ENCODE measurements at regions not wholly inside any gene's neighbourhood (a gene's known extent, or its start where the extent isn't known, plus 50 kb on each side); places are given as distances from the start of the nearest gene placed in this dataset.

DNA sequence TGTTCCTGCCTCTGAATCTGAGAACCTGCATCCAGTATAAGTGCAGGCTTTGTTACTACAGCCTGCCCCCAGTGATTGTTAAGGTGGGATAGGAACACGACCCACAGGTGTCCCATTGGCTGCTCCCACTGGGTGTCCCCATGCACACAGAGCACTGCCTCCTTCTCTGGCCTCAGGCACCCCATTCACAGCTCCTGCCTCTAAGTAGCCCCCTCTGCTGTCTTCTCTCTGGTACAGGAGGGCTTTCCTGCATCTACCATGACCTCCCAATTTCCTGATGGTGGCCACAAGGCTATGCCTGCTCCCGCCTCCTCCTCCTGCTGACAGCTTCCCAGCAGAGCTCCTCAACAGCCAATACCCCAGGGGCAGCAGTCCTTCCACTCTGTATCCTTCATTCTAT, 238.6 kb upstream of the TMC3 start:
- H3K4me3 ChIP-seq (ENCODE audit: low read depth, low read length), result no peak overlapping the region
- no peak for DNase-seq (ENCODE audit: low read depth)
- TF ChIP-seq POLR2A (IDR thresholded peaks at IDR 0.05; ENCODE audit: extremely low read depth, insufficient read length) (no peak), MYC (IDR thresholded peaks at IDR 0.05; ENCODE audit: low read depth, low read length) (no peak)
- TF ChIP-seq, protein P1, sequence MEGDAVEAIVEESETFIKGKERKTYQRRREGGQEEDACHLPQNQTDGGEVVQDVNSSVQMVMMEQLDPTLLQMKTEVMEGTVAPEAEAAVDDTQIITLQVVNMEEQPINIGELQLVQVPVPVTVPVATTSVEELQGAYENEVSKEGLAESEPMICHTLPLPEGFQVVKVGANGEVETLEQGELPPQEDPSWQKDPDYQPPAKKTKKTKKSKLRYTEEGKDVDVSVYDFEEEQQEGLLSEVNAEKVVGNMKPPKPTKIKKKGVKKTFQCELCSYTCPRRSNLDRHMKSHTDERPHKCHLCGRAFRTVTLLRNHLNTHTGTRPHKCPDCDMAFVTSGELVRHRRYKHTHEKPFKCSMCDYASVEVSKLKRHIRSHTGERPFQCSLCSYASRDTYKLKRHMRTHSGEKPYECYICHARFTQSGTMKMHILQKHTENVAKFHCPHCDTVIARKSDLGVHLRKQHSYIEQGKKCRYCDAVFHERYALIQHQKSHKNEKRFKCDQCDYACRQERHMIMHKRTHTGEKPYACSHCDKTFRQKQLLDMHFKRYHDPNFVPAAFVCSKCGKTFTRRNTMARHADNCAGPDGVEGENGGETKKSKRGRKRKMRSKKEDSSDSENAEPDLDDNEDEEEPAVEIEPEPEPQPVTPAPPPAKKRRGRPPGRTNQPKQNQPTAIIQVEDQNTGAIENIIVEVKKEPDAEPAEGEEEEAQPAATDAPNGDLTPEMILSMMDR (IDR thresholded peaks at IDR 0.05; ENCODE audit: low read depth, low read length), result no peak
- TF ChIP-seq, protein P2, sequence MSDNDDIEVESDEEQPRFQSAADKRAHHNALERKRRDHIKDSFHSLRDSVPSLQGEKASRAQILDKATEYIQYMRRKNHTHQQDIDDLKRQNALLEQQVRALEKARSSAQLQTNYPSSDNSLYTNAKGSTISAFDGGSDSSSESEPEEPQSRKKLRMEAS (IDR thresholded peaks at IDR 0.05; ENCODE audit: low read depth, low read length), result no peak

DNA sequence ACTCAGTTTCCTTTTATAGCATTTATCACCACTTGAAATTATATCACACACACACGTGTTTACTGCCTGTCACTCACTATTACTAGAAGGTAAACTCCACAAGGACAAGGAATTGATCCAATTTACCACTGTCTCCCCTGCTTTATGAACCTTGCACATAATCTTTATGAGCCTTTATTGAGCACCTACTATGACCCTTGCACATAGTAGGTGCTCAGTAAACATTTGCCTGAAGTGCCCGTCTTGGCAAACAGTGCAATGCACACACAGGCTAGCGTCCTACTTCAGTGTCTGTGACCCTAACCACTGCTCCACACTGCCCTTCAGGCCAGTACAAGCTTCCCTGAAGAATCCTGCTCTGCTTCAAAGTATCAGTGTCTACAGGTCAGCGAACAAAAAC, 237.7 kb upstream of the TMC3 start:
- no peak for DNase-seq (ENCODE audit: low read depth)

DNA sequence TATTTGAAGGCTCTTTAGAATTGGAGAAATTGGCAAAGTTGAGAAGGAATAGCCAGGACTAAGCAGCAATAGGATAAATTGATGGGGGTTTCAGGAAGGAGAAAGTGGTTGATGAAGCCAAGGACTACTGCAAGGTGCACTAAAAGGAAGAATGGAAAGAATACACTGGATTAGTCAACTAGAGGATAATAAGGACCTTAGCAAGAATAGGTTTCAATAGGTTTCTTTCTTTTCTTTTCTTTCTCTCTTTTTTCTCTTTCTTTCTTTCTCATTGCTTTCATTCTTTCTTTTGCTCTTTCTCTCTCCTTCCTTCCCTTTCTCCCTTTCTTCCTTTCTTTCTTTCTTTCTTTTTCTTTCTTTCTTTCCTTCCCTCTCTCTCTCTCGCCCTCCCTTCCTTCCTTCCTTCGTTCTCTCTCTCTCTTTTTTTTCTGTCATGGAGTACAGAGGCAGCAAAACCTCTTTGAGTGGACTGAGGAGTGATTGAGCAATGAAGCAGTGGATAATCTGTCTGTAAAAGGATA, 234.4 kb upstream of the TMC3 start:
- TF ChIP-seq POLR2A (IDR thresholded peaks at IDR 0.05; ENCODE audit: extremely low read depth, insufficient read length) (no peak), MYC (IDR thresholded peaks at IDR 0.05; ENCODE audit: low read depth, low read length) (no peak)
- TF ChIP-seq, protein P2 (IDR thresholded peaks at IDR 0.05; ENCODE audit: low read depth, low read length), result no peak
- TF ChIP-seq, protein P1 (IDR thresholded peaks at IDR 0.05; ENCODE audit: low read depth, low read length), result no peak
- no peak for DNase-seq (ENCODE audit: low read depth)
- H3K4me3 ChIP-seq (ENCODE audit: low read depth, low read length), result no peak overlapping the region

More for the DNA sequence above, 237.7 kb upstream of the TMC3 start:
- TF ChIP-seq POLR2A (IDR thresholded peaks at IDR 0.05; ENCODE audit: extremely low read depth, insufficient read length), result no peak
- no peak for TF ChIP-seq MYC (IDR thresholded peaks at IDR 0.05; ENCODE audit: low read depth, low read length)
- TF ChIP-seq, protein P2 (IDR thresholded peaks at IDR 0.05; ENCODE audit: low read depth, low read length), result no peak
- TF ChIP-seq, protein P1 (IDR thresholded peaks at IDR 0.05; ENCODE audit: low read depth, low read length), result no peak
- H3K4me3 ChIP-seq (ENCODE audit: low read depth, low read length), result no peak overlapping the region

DNA sequence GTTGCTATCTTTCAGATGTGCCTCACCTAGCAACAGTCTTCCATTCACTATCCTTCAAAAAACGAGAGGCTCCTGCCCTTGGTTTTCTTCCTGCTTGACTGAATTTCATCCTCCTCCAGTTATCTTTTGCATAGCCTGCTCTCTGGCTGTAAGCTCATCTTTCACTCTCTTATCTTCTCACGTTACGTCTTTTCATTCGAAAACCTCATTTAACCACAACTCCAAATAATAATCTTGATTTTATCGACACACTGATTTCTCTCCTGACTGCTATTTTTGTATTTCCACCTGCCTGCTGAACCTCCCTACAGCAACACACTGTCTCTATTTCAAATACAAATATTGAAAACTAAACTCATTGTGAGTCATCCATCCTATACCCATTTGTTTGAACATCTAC, 230.7 kb upstream of the TMC3 start:
- TF ChIP-seq MYC (IDR thresholded peaks at IDR 0.05; ENCODE audit: low read depth, low read length) (no peak), POLR2A (IDR thresholded peaks at IDR 0.05; ENCODE audit: extremely low read depth, insufficient read length) (no peak)
- TF ChIP-seq, protein P2 (IDR thresholded peaks at IDR 0.05; ENCODE audit: low read depth, low read length), result no peak
- TF ChIP-seq, protein P1 (IDR thresholded peaks at IDR 0.05; ENCODE audit: low read depth, low read length), result no peak
- no peak for DNase-seq (ENCODE audit: low read depth)
- no peak overlapping the region for H3K4me3 ChIP-seq (ENCODE audit: low read depth, low read length)

DNA sequence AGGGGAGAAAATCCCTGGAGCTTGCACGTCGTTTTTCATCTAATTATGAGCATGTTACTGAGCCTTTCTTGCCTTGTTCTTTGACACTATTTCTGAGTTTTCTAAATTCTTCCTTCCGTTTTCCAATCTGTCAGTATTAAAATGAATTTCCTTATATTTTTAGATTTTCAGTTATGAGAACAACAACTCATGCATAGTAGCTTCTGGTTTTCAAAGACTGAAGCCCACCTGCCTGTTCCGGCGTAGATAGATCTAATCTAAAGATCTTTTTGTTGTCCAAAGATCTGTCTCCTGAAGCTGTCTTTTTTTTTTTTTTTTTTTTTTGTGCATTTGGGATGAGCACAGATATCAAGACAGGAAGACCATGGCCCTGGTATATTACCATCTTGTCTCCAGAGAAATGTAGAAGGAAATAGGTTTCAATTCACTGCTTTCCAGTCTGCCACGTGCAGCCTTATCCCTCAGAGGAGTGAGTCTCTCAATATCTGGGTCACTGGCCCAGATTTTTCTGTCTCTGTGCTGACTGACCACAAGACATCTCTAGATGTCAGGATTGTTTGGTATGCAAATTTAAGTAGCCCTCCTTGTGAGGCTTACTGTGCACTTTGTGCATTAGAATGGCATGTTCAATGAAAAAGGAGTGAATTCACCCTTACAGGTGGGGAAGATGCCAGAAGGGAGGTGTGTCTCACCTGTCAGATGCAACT, 222.3 kb upstream of the TMC3 start:
- H3K4me3 ChIP-seq (ENCODE audit: low read depth, low read length), result no peak overlapping the region
- no peak for DNase-seq (ENCODE audit: low read depth)
- TF ChIP-seq POLR2A (IDR thresholded peaks at IDR 0.05; ENCODE audit: extremely low read depth, insufficient read length) (no peak), MYC (IDR thresholded peaks at IDR 0.05; ENCODE audit: low read depth, low read length) (no peak)
- TF ChIP-seq, protein P2 (IDR thresholded peaks at IDR 0.05; ENCODE audit: low read depth, low read length), result no peak
- TF ChIP-seq, protein P1 (IDR thresholded peaks at IDR 0.05; ENCODE audit: low read depth, low read length), result no peak

Measured in NB4 (cell line).